HEK293 (cell line): ENCODE measurements at regions not wholly inside any gene's neighbourhood (a gene's known extent, or its start where the extent isn't known, plus 50 kb on each side); places are given as distances from the start of the nearest gene placed in this dataset.

ENCODE experiments used
- CTCF ChIA-PET: fragments of 350-600 bp; formaldehyde crosslinking; extraction: SDS; loops from one replicate; lab custom pipeline; 2021; ENCODE audit warnings: antibody characterized with exemption; lab: Yijun Ruan, JAX
- POLR2A ChIA-PET: fragments of 300-600 bp; formaldehyde crosslinking; extraction: SDS; loops from one replicate; lab custom pipeline; 2020; ENCODE audit warnings: antibody characterized with exemption, inconsistent platforms; lab: Yijun Ruan, JAX
- H3K27ac ChIP-seq: fragments of 200-500 bp; sonication (Bioruptor generic); 2 replicates; pipeline ENCODE4 v1.5.1; 2014; ENCODE audit warnings: low read depth, low read length, control low read depth, inconsistent platforms; ENCODE audit errors: extremely low read depth
- H3K36me3 ChIP-seq, 2 experiments: fragments of 200-500 bp in 1 of 2; sonication (Bioruptor generic) in 1 of 2; 1 replicate in 1 of 2; 2 replicates in 1 of 2; pipeline ENCODE4 v1.5.1; 2014 to 2017; ENCODE audit warnings: inconsistent platforms in 2 of 2, low read length in 2 of 2; ENCODE audit not compliant: control insufficient read depth in 2 of 2, insufficient read depth in 1 of 2
- H3K4me1 ChIP-seq: fragments of 200-500 bp; sonication (Bioruptor generic); 2 replicates; pipeline ENCODE4 v1.5.1; 2014; ENCODE audit warnings: mild to moderate bottlenecking, low read length, inconsistent platforms; ENCODE audit not compliant: control insufficient read depth, insufficient read depth
- H3K4me3 ChIP-seq: 2 replicates; pipeline ENCODE4 v1.5.1; 2011; ENCODE audit warnings: low read depth, mild to moderate bottlenecking, control low read depth, low read length, moderate library complexity
- H3K9me3 ChIP-seq: fragments of 200-500 bp; sonication (Bioruptor generic); 2 replicates; pipeline ENCODE4 v1.5.1; 2014; ENCODE audit warnings: low read depth, low read length, inconsistent platforms; ENCODE audit not compliant: control insufficient read depth, insufficient read depth
- INSM2 ChIP-seq: fragments of 450-650 bp; formaldehyde crosslinking; IDR thresholded peaks from 2 replicates; pipeline ENCODE4 v1.5.1; 2016; ENCODE audit warnings: missing biosample characterization, missing genetic modification characterization
- KLF7 ChIP-seq: fragments of 450-650 bp; formaldehyde crosslinking; IDR thresholded peaks from 2 replicates; pipeline ENCODE4 v1.5.1; 2016; ENCODE audit warnings: missing biosample characterization, missing genetic modification characterization, borderline replicate concordance
- KLF9 ChIP-seq: fragments of 450-650 bp; formaldehyde crosslinking; IDR thresholded peaks from 2 replicates; pipeline ENCODE4 v1.5.1; 2016; ENCODE audit warnings: missing biosample characterization, missing genetic modification characterization, low read depth
- OSR2 ChIP-seq: fragments of 450-650 bp; formaldehyde crosslinking; IDR thresholded peaks from 2 replicates; pipeline ENCODE4 v1.5.1; 2016; ENCODE audit warnings: missing biosample characterization, missing genetic modification characterization
- PATZ1 ChIP-seq: fragments of 450-650 bp; formaldehyde crosslinking; IDR thresholded peaks from 2 replicates; pipeline ENCODE4 v1.5.1; 2016; ENCODE audit warnings: missing biosample characterization, missing genetic modification characterization
- PRDM10 ChIP-seq: fragments of 450-650 bp; formaldehyde crosslinking; IDR thresholded peaks from 2 replicates; pipeline ENCODE4 v1.5.1; 2016; ENCODE audit warnings: missing biosample characterization, missing genetic modification characterization
- ZBTB10 ChIP-seq: fragments of 450-650 bp; formaldehyde crosslinking; IDR thresholded peaks from 2 replicates; pipeline ENCODE4 v1.5.1; 2016; ENCODE audit warnings: missing biosample characterization, missing genetic modification characterization
- ZBTB21 ChIP-seq: fragments of 450-650 bp; formaldehyde crosslinking; IDR thresholded peaks from 2 replicates; pipeline ENCODE4 v1.5.1; 2017; ENCODE audit warnings: missing biosample characterization, missing genetic modification characterization
- ZEB2 ChIP-seq: fragments of 450-650 bp; formaldehyde crosslinking; IDR thresholded peaks from 2 replicates; pipeline ENCODE4 v1.5.1; 2016; ENCODE audit warnings: missing biosample characterization, missing genetic modification characterization
- ZNF114 ChIP-seq: fragments of 450-650 bp; formaldehyde crosslinking; IDR thresholded peaks from 2 replicates; pipeline ENCODE4 v1.5.0; 2017; ENCODE audit warnings: missing biosample characterization, missing genetic modification characterization
- ZNF133 ChIP-seq: fragments of 450-650 bp; formaldehyde crosslinking; IDR thresholded peaks from 2 replicates; pipeline ENCODE4 v1.5.1; 2016; ENCODE audit warnings: missing biosample characterization, missing genetic modification characterization
- ZNF148 ChIP-seq: fragments of 450-650 bp; formaldehyde crosslinking; IDR thresholded peaks from 2 replicates; pipeline ENCODE4 v1.5.0; 2017; ENCODE audit warnings: missing biosample characterization, missing genetic modification characterization, borderline replicate concordance
- ZNF274 ChIP-seq, 2 experiments: fragments of 200-500 bp in 1 of 2; fragments of 450-650 bp in 1 of 2; sonication (Bioruptor generic) in 1 of 2; formaldehyde crosslinking in 1 of 2; IDR thresholded peaks; 2 replicates each; pipeline versions ENCODE4 v1.5.1 to v1.6.1; 2014 to 2016; ENCODE audit warnings: borderline replicate concordance in 1 of 2, inconsistent platforms in 1 of 2, low read length in 1 of 2, missing biosample characterization in 1 of 2, missing genetic modification characterization in 1 of 2
- ZNF423 ChIP-seq: fragments of 450-650 bp; formaldehyde crosslinking; IDR thresholded peaks from 2 replicates; pipeline ENCODE4 v1.5.1; 2016; ENCODE audit warnings: missing biosample characterization, missing genetic modification characterization
- ZNF529 ChIP-seq: fragments of 450-650 bp; formaldehyde crosslinking; IDR thresholded peaks from 2 replicates; pipeline ENCODE4 v1.5.1; 2017; ENCODE audit warnings: missing genetic modification characterization, missing biosample characterization; ENCODE audit not compliant: insufficient replicate concordance
- ZNF560 ChIP-seq: fragments of 450-650 bp; formaldehyde crosslinking; IDR thresholded peaks from 2 replicates; pipeline ENCODE4 v1.5.1; 2017; ENCODE audit warnings: missing biosample characterization, missing genetic modification characterization, borderline replicate concordance
- ZNF580 ChIP-seq: fragments of 450-650 bp; formaldehyde crosslinking; IDR thresholded peaks from 2 replicates; pipeline ENCODE4 v1.5.1; 2016; ENCODE audit warnings: missing biosample characterization, missing genetic modification characterization
- ZNF596 ChIP-seq: fragments of 450-650 bp; IDR thresholded peaks from 2 replicates; pipeline ENCODE4 v1.5.0; 2018; ENCODE audit warnings: missing biosample characterization, mild to moderate bottlenecking, missing genetic modification characterization, moderate library complexity
- ZNF626 ChIP-seq: fragments of 450-650 bp; sonication (Bioruptor Pico); formaldehyde crosslinking; IDR thresholded peaks from 2 replicates; pipeline ENCODE4 v1.5.1; 2018; ENCODE audit warnings: missing biosample characterization, missing genetic modification characterization, inconsistent platforms
- ZNF707 ChIP-seq: fragments of 450-650 bp; formaldehyde crosslinking; IDR thresholded peaks from 2 replicates; pipeline ENCODE4 v1.5.1; 2016; ENCODE audit warnings: missing biosample characterization, missing genetic modification characterization

- CTCF ChIA-PET: interaction anchor here (1.1 kb wide), 1 partner anchor 454 kb away, joined by 4 read pairs; no protein-coding TSS in a partner anchor
Measured at GRCh38 chr6:19478992-19479391, 358.2 kb upstream of the ID4 start.

More at GRCh38 chr6:19478992-19479391, 358.2 kb upstream of the ID4 start:
- no peak overlapping the region for H3K4me3 ChIP-seq
- no peaks in the 10 kb centered on the region; the same call in 1 of the 2 replicates for H3K9me3 ChIP-seq
- no peak overlapping the region for H3K27ac ChIP-seq
- no peak for TF ChIP-seq ZNF423 (tag by site-specific recombination)
- no peak for TF ChIP-seq ZNF133 (tag by site-specific recombination)
- TF ChIP-seq ZNF274 (IDR thresholded peaks at IDR 0.05; ENCODE audit: low read length): no peak
- TF ChIP-seq ZNF274 (tag by site-specific recombination; IDR thresholded peaks at IDR 0.05; ENCODE audit: borderline replicate concordance): no peak
- TF ChIP-seq ZNF626 (tag by site-specific recombination): no peak
- no peak for TF ChIP-seq ZNF596 (tag by site-specific recombination)
- TF ChIP-seq PRDM10 (tag by site-specific recombination): no peak
- no peak for TF ChIP-seq ZEB2
- no peak for TF ChIP-seq OSR2
- no peak for TF ChIP-seq KLF9 (tag by site-specific recombination)
- no peak for TF ChIP-seq KLF7
- TF ChIP-seq ZNF707 (tag by site-specific recombination): no peak
- TF ChIP-seq ZNF114 (tag by site-specific recombination): no peak
- no peak for TF ChIP-seq ZBTB10 (tag by site-specific recombination)
- no peak for TF ChIP-seq ZNF580 (tag by site-specific recombination)
- TF ChIP-seq ZNF560 (tag by site-specific recombination): no peak
- TF ChIP-seq ZNF529 (tag by site-specific recombination): no peak
- no peak for TF ChIP-seq ZBTB21
- no peak for TF ChIP-seq PATZ1 (tag by site-specific recombination)
- TF ChIP-seq INSM2 (tag by site-specific recombination): no peak
- no peak for TF ChIP-seq ZNF148 (tag by site-specific recombination)
- no peaks in the 10 kb centered on the region for H3K36me3 ChIP-seq
- POLR2A ChIA-PET: no interaction called here
- H3K4me1 ChIP-seq: no peaks in the 10 kb centered on the region
